Left ventricle myocardium inferior (tissue), 1 donor: ENCODE measurements at regions not wholly inside any gene's neighbourhood (a gene's known extent, or its start where the extent isn't known, plus 50 kb on each side); places are given as distances from the start of the nearest gene placed in this dataset.

ENCODE experiments used
- DNase-seq: peaks from one replicate; pipeline ENCODE4 v3.0.0-alpha.2; 2020
- H3K27ac ChIP-seq: fragments of 200-600 bp; replicated peaks from 2 replicates; pipeline ENCODE4 v1.8.0; 2021
- H3K27me3 ChIP-seq: fragments of 200-600 bp; 2 replicates; pipeline ENCODE4 v1.8.0; 2021; ENCODE audit warnings: low read depth
- H3K36me3 ChIP-seq: fragments of 200-600 bp; 2 replicates; pipeline ENCODE4 v1.8.0; 2021
- H3K4me1 ChIP-seq: fragments of 200-600 bp; 2 replicates; pipeline ENCODE4 v1.8.0; 2021
- H3K4me3 ChIP-seq: fragments of 200-600 bp; 2 replicates; pipeline ENCODE4 v1.8.0; 2021; ENCODE audit warnings: mild to moderate bottlenecking, moderate library complexity
- H3K9me3 ChIP-seq: fragments of 200-600 bp; replicated peaks from 2 replicates; pipeline ENCODE4 v1.8.0; 2021
- intact Hi-C: fragments of 100-400 bp; cut with micrococcal nuclease; formaldehyde crosslinking; loops from one replicate; pipeline ENCODE4 v1.11.0; 2022
- TF ChIP-seq, protein P1 (sequence below): fragments of 200-600 bp; IDR thresholded peaks from 2 replicates; pipeline ENCODE4 v1.8.0; 2021; ENCODE audit warnings: antibody characterized with exemption, mild to moderate bottlenecking, borderline replicate concordance
- donor health status: DM: no; HTN: yes; CAD: no; lungs with severe emphysema.

DNA sequence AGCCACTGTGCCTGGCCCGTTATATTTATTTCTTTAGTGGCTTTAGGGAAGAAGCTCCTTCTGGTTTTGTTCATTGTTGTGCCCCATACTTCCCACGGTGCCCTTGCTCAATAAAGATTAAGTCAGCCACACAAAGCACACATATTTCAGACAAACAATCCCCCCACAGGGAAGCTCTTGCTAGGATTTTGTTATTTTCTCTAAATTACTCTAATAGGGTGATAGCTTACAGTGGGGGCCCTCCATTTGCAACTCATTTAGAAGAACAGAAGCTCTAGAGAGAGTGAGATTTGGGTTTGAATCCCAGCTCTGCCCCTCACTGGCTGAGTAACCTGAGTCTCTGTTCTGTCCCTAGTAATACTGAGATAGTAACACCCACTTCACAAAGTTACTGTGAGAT lies 499.9 kb downstream of the GRIN2A start:
- peaks cover 50% of the 10 kb centered on the region for H3K27me3 ChIP-seq
- H3K36me3 ChIP-seq: no peaks in the 10 kb centered on the region
- peaks cover 22% of the 10 kb centered on the region for H3K9me3 ChIP-seq
- no peaks in the 10 kb centered on the region for H3K4me1 ChIP-seq
- DNase-seq: no peak
- H3K4me3 ChIP-seq: no peak overlapping the region
- intact Hi-C loops: no loop called here
- TF ChIP-seq, protein P1, sequence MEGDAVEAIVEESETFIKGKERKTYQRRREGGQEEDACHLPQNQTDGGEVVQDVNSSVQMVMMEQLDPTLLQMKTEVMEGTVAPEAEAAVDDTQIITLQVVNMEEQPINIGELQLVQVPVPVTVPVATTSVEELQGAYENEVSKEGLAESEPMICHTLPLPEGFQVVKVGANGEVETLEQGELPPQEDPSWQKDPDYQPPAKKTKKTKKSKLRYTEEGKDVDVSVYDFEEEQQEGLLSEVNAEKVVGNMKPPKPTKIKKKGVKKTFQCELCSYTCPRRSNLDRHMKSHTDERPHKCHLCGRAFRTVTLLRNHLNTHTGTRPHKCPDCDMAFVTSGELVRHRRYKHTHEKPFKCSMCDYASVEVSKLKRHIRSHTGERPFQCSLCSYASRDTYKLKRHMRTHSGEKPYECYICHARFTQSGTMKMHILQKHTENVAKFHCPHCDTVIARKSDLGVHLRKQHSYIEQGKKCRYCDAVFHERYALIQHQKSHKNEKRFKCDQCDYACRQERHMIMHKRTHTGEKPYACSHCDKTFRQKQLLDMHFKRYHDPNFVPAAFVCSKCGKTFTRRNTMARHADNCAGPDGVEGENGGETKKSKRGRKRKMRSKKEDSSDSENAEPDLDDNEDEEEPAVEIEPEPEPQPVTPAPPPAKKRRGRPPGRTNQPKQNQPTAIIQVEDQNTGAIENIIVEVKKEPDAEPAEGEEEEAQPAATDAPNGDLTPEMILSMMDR: no peak
- no peak overlapping the region for H3K27ac ChIP-seq

- TF ChIP-seq, protein P1: no peak
- H3K4me3 ChIP-seq: no peak overlapping the region
- peaks cover 37% of the 10 kb centered on the region for H3K27me3 ChIP-seq
- H3K9me3 ChIP-seq: peaks cover 22% of the 10 kb centered on the region
- H3K27ac ChIP-seq: no peak overlapping the region
- H3K36me3 ChIP-seq: no peaks in the 10 kb centered on the region
- no peak for DNase-seq
- intact Hi-C loops: no loop called here
- no peaks in the 10 kb centered on the region for H3K4me1 ChIP-seq
These were observed 498.6 kb downstream of the GRIN2A start for GRCh38 chr16:9683677-9684076.

- TF ChIP-seq, protein P1: no peak
- Histone ChIP-seq H3K27me3 (peaks cover 18% of the 10 kb centered on the region), H3K9me3 (peaks cover 22% of the 10 kb centered on the region), H3K36me3 (no peaks in the 10 kb centered on the region), H3K4me1 (no peaks in the 10 kb centered on the region), H3K27ac (no peak overlapping the region), H3K4me3 (no peak overlapping the region)
- no peak for DNase-seq
- intact Hi-C loops: no loop called here
These were observed 494.4 kb downstream of the GRIN2A start for GRCh38 chr16:9687737-9688319.

DNA sequence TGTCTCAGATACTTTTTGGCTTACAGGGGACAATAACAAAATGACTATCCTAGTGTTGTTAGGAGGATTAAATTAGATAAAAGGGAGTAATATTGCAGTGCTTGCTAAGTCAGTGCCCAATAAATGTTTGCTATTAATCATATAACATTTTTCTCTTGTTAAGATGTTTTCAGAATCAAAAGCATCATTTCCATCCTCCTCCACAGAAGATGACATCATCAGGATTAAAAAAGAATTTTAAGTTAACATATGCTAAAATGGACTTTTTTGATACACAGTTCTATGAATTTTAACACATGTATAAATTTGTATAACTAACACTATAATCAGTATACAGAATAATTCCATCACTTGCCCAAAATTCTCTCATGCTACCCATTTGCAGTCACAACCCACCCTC lies 492.6 kb downstream of the GRIN2A start:
- Histone ChIP-seq H3K4me3 (no peak overlapping the region), H3K27me3 (peaks cover 13% of the 10 kb centered on the region), H3K27ac (no peak overlapping the region), H3K36me3 (no peaks in the 10 kb centered on the region), H3K9me3 (peaks cover 6% of the 10 kb centered on the region), H3K4me1 (no peaks in the 10 kb centered on the region)
- no peak for DNase-seq
- intact Hi-C loops: no loop called here
- TF ChIP-seq, protein P1: no peak

- H3K4me3 ChIP-seq: no peak overlapping the region
- TF ChIP-seq, protein P1: no peak
- no peak overlapping the region for H3K27ac ChIP-seq
- intact Hi-C loops: no loop called here
- peaks cover 23% of the 10 kb centered on the region for H3K27me3 ChIP-seq
- no peak for DNase-seq
- H3K36me3 ChIP-seq: no peaks in the 10 kb centered on the region
- no peaks in the 10 kb centered on the region for H3K9me3 ChIP-seq
- no peaks in the 10 kb centered on the region for H3K4me1 ChIP-seq
These were observed 487.1 kb downstream of the GRIN2A start for GRCh38 chr16:9695152-9695551.
